ENCODE measurements at regions not wholly inside any gene's neighbourhood (a gene's known extent, or its start where the extent isn't known, plus 50 kb on each side); places are given as distances from the start of the nearest gene placed in this dataset.
"Not testable (repeated sequence)": the region's sequence is repeated elsewhere in the genome, so short reads cannot be mapped to it uniquely, and the experiment has no call there.

DNA sequence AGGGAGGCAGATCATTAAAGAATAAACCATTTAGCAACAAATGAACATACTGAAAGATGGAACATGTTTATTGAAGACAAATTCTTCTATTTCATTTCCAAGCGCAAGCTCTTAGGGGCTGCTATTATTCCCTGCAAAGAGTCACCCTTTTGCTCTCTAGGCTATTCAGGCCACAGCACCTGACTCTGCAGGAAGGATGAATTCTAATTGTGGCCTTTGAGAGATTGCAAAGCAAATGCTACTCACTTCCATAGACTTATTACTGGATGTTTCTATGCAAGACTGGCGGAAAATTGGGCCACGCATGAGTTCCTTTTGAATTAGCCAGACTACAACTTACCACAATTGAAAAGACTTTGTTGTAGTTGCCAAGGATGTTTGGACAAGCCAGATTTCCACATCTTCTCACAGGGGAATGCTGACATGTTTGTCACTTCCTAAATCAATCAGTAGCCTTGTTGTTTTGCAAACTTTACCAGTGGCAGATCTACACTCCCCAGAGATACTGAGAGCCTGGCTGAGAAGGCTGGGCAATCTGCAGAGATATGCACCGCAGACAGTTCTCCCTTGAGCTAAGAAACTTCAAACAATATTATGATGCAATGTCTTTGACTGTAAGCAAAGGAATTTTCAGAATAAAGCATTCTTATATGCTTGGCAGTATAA, 334.3 kb upstream of the SYT1 start:
- DNase-seq = no peak

DNA sequence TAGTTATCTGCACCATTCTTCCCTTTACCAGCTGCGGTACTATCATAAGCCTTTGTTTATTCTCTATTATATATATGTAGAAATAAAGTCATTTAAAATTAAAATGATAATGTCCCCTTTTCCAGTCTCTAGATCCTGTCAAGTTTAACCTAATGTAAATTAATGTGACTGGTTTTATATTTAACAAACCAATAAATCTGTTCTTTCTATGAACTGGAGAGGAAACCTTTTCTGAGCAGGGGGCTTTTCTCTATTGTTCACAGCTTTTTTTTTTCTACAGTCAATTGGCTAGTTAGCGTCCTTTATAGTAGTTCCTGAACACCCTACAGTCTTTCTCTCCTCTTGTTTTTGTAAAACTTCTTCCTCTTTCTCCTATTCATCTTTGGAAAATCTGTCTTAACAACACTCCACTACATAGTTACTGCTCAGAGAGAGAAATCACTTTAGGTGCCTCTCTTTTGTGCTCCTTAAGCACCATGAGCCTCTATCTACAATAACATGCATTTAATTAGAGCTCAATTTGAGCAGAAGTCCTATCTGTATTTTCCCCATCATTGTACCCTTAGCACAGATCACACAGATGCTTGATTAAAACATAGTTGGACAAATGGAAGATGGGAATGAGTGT, 332.6 kb upstream of the SYT1 start:
- no peak for DNase-seq

DNA sequence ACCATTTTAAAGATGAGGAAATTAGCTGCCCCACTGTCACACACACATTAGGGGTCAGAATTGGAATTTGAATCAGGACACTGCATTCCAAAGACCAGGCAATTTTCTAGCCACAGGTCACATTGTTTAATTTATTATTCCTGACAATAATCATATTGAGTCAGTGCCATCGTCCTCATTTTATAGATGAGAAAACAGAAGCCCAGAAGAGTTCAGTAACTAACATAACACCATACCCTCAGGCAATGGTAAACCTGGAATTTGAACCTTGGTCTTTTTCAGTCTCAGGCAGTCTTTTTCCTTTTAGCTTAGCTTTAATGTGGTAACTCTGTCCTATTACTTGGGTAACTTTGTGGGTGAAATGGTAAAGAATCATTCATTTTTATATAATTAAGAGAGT, 330.3 kb upstream of the SYT1 start:
- no peak for DNase-seq

DNA sequence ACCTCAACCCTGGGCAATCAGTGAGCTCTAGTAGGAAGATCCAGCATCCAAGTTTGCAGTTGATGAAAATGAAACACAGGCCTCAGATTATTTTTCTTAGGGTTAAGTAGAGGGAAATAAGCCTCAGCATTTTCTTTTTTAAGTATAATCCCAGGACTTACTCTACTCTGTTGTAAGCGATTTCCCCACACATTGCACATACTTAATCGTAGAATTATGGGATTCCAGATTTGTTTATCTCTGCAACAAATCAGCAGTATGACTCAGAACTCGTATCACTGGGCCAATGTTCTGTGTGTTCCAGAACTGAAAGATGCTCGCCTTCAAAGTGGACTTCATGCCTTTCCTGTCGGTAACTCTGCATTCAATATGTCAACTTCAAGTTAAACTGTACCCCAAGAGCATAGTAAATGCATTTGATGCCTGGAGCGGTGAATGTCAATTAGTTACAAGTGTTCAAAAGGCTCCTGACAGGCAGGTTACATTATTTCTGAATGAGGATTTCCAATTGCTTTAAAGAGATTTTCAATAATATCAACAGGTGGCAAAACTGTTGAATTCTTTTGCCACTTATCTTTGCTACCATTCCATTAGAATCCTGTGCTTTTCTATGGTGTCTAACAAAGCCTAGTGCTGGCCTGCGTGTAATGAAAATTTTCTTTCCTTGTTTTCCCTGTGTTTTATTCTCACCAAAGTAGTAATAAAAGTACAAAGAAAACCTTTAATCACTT, 323.8 kb upstream of the SYT1 start:
- no peak for DNase-seq

DNA sequence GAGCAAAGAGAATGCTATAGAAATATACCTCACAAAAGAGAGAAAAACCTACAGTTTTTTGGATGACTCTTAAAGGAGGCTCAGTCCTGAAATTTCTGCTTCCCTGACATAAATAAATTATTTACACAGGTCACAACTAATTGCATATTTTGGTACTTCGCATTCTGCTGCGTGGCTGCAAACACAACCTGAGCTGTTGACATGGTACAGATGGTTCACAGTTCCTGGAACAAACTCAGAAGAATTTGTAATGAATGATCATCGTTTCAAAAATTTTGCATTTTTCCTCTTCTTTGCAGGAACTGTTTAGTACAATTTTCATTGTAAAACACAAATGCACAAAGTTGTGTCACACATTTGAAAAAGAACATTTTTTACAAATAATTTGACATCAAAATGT, 313.7 kb upstream of the SYT1 start:
- no peak for DNase-seq

DNA sequence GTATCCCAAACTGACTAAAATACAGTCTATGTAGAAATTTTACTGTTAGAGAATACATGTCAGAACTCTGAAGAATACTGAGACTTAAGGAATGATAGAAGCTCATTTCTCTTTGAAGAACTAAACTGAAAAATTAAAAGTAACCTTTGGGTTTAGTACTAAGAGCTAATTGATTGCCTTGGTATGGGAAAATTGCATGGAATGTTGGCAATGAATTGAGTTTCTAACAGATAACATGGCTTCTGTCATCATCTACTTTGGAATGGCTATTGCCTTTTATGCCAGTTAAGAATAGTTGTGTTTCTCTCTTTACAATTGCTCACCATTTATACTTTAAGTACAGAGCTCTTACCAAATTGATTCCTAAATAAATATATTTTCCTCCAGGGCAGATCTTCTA, 308.8 kb upstream of the SYT1 start:
- no peak for DNase-seq

DNA sequence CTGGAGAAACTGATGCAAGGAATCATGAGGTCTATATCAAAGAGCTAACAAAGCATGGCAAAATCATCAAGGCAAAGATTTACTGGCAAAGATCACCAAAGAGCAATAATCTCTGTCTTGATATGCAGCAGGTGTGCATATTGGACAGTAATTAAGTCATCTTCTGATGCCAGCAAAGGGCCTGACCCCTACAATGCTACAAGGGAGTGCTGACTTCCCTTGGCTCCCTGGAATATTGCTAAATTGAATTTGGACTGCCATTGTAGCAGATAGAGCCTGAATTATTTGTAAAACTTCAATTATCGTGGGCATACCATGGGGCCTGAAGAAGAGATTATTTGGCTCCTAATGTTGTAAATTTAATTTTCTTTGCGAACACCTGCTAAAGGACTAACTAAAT, 307.9 kb upstream of the SYT1 start:
- DNase-seq = no peak

DNA sequence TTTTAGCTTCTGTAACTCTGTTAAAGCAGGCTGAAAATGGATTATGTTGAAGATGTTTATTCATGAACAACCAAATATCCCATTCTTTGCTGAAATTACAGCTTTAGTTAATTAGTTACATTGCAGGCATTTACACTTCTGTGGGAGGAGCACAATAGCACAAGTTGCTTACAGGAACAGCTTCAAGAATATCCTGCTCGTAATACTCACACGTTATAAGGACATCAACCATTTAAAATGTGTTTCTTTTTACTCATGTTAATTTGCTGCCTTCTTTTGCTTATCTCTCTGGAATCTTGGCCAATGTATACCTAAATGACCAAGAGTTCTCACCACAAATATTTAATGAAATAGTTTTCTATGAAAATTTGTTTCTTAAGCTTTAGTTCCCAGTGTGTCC, 305.2 kb upstream of the SYT1 start:
- no peak for DNase-seq

DNA sequence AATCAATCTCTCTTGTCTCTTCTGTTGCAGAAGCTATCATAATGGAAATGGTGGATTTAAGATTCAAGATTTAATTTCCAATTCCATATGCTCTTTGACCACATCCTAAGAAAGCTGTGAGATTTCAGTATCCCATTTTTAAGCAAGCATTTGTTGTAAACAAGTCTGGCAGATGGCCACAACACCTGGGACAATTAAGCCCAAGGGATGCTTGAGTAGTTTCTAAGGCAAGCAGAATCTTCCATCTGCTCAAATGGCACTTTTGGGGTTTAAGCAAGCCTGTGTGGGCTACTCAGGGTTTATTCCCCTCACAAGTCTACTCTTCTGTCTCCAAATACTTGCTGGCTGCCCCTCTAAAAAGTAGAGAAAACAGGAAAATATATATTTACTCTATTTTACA, 304.7 kb upstream of the SYT1 start:
- no peak for DNase-seq

DNA sequence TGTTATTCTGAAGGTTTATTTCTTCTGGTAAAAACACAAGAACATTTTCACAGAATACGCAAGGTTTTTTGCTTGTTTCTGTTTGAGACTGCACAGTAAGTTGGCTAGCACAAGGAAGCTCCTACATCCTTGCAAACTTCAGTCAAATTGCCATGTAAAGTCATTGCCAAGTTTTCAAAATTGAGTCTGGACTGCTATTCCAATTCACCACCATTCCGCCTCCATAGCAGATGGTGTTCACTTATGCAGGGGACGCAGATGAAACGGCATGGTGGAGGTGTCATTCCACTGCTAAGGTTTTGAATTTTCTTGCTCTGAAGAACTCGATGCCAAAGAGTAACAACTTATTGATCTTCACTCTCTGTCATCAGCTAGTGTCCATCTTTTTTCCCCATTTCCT, 303.9 kb upstream of the SYT1 start:
- DNase-seq = no peak

DNA sequence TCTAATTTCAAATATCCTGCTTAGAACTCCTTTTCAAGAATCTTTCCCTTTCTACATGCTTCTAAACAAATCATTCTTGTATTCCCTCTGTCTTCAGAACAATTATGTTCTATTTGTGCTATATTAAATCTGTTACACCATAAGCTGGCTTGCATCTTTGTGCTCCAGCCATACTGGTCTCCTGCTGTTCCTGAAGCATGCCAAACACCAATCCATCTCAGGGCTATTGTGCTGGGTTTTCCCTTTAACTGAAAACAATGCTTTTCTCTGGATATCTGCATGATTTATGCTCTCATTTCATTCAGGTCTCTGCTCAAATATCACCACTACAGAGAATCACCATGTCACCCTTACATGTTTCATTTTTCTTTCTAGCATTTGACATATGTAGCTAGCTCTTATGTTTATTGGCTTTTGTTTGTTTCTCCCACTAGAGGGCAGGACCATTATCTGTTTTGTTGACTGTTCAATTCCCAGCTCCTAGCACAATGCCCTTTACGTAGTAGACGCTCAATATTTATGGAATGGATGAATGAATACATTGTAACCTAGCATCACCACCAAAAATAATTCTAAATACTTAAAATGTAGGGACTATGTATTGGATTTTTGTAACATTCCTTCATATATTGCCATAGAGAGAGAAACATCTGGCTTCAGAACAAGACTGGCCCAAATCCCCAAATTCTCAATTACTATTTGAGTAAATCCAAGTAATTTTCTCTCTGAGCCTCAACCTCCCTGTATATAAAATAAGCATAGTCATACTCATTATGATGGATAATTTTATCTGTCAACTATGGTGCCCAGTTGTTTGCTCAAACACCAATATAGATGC, 302.0 kb upstream of the SYT1 start:
- peak; percentile 51 for DNase-seq

DNA sequence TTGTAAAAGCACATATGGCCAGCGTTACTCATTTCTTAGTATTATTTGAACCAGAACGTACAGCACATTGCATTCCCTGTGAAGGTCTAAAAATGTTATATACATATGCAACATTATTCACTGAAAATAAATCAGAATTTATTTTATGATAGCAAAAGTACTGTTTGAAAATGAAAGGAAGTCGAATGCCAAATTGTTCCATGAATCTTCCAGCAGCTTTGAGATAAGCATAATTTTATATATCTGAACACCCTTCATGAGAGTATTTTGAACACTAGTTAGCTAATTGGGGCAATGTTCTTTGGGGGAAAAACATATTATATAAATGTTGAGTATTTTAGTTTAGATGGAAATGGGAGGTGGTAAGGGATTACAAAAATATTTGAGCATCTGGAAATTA, 300.7 kb upstream of the SYT1 start:
- DNase-seq = no peak

DNA sequence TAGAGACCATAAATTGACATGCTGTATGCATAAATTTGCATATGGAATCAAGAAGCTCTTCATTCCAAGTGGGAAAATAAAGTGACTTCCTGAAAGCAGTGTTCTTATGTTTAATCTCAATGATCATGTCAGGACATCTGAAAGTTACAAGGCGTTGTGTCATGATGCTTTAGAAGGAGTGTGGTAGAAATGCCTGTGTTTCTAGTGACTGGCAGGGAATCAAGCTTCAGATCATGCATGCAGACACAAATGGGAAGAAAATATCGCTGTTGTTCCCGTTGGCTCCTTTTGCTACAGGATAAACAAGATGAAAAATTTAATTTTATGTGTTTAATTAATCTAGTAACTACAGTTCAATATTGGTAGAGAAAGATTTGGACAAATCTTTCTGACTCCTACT, 298.1 kb upstream of the SYT1 start:
- DNase-seq = no peak

DNA sequence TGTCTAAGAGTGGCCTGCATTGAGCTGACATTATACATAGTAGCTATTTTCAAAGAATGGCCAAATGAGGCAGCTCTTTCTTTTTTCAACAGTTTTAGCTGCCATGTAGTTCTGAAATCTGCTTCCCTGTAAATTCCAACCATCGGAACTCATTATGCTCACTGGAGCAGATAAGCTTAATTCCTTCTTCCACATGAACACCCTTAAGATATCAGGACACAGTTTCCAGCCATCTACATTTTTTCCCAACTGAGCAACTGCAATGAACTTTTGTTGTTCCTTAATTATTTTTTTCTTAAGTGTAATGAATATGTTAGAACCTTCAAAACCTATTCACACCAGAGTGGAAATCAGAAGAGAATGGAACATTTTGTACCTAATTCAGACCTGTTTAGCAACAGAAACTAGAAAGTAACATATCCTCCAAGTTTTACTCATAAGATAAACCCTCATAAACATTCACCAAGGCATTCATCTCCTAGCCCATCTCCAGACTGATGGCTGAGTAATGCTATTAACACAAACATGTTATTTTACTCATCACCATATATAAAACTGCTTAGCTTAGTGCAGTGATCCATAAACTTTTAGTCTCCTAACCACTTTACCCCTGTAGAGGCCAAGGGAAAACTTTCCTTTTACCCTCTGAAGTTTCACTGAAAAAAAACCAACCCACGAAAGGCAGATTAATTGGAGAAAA, 296.1 kb upstream of the SYT1 start:
- DNase-seq = no peak

DNA sequence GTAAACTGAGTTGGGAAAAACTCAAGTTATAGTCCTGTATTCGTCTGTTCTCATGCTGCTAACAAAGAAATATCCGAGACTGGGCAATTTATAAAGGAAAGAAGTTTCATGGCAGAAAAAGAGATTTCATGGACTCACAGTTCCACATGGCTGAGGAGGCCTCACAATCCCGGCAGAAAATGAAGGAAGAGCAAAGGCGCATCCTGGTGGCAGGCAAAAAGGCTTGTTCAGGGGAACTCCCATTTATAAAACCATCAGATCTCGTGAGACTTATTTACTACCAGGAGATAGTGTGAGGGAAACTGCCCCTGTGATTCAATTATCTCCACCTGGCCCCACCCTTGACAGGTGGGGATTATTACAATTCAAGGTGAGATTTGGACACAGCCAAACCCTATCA, 292.6 kb upstream of the SYT1 start:
- DNase-seq = no peak

DNA sequence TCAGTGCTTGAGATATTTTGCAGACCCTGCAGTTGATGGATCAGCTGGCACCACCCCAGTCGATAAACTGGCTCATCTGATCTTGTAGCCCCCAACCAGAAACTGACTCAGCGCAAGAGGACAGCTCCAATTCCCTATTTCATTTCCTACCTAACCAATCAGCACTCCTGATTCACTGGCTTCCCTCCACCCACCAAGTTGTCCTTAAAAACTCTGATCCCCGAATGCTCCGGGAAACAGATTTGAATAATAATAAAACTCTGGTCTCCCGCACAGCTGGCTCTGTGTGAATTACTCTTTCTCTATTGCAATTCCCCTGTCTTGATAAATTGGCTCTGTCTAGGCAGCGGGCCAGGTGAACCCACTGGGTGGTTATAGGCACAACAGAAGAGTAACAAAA, 289.4 kb upstream of the SYT1 start:
- DNase-seq = not testable (repeated sequence)

DNA sequence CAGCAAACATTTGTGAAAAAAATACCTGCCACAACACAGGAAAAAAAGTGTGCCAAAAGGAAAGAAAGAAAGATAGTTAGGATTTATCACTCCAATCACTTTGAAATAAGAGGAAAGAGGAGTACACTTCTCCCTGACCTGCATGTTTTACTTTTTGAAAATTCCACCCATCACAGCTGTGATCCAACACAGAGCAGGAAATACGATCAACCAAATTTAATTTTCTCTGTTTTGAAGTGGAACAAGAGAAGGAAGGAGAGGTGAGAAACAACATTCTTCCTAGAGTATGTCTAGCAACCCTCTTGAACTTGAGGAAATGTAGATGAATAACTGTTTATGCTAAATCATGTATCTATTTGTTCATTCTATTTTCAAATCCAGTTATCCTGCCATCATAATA, 284.7 kb upstream of the SYT1 start:
- no peak for DNase-seq

DNA sequence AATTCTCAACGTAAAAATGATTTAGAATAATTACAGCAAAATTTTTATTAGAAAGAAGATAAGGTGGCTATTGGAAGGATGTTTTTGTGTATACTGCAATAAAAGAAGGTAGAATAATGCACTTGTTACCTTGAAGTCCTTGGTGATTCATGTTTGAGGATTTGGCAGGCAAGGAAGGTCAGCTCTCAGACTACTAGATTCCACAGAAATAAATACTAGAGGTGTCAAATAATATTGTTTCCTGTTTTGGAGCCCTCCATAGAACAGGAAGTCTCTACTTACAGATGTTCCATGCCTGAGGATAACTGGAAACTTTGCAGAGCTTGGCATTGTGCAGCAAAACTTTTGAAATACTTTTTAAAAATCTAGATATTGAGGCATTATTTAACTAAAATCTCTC, 284.3 kb upstream of the SYT1 start:
- no peak for DNase-seq

DNA sequence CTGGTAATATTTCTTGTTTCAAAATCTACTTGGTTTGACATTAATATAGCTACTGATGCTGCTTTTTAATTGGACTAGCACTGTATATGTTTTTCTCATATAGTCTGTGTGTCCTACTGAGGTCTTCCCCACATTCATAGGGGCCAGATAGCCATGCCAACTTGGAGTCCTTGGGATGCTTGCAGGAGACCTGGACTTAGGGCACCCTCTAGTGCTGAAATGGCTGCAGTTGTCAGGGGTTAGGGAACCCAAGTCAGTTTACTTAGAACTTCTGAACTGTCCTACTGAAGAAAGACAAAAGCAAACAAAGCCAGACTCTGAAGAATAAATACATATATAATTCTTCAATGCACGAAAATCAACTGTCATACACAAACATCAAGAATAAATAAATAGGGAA, 279.9 kb upstream of the SYT1 start:
- no peak for DNase-seq

DNA sequence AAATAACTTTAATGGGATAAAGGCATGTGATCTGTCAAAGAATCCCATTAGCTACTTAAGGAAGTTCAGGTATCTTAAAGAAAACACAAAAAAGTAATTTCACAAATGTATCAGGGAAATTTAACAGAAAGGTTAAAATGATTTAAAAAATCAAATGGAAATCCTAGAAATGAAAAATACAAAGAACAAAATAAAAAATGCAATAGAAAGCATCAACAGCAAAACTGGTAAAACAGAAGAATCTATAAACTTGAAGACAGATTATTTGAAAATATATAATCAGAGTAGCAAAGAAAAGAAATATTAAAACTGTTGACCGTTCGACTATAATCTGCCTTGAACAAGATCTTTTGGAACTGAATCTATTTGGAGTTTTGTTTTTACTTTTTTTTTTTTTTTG, 279.4 kb upstream of the SYT1 start:
- no peak for DNase-seq

DNA sequence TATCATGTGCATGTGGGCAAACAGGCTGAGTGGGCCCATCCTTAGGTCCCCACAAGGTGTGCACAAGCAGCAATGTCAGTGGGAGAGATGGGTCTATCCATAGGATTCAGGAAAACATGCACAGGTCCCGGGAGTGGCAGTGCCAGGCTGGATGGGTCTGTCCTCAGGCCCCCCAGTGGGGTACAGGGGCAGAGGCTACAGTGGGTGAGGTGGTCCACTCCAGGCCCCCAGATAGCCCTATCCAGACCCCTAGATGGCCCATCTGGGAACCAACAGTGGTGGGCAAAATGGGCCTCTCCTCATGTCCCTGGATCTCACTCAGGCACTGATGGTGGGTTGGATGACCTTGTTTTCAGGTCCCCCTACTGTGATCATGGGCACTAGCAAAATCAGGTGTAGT, 277.8 kb upstream of the SYT1 start:
- DNase-seq = no peak

DNA sequence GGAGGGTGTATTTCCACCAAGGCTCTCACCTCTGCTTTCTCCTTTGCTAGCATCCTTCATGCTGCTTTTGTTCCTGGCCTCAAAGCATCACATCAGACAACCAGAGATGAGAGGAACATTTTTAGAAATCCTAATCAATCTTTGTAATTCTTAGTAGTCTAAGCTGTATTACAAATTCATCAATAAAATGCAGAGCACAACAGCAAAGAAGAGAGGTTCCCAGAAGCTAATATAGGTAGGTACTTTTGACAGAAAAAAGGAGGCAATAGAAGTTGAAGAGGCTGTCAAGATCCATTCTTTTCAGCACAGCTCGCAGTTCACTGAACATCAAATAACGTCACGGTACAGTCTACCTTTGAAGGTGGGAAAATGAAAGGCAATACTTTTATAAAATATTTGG, 265.2 kb upstream of the SYT1 start:
- DNase-seq = no peak

DNA sequence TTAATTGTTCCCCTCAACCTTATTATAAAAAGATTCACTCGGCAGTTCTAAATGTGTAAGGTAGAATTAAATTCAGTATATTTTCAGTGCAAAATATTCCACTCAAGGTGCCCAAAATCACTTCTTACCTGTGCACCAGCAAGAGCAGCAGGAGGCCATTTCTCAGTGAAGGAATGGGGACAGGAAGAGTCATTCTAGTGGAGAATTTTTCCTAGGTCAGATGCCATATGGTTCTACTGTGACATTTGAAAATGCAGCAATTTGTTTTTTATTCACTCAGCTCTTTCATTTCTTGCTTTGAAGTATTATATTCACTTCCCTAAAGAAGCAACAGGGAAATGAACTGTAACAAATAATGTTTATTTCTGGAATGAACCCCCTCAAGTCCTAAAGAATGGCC, 264.0 kb upstream of the SYT1 start:
- no peak for DNase-seq

All from NCI-H1105 treated with DMSO at 0.1 percent for 48 hours (cell line).